Mucosa of descending colon (tissue), 3 donors: ENCODE measurements at regions not wholly inside any gene's neighbourhood (a gene's known extent, or its start where the extent isn't known, plus 50 kb on each side); places are given as distances from the start of the nearest gene placed in this dataset.

Experiments
- ATAC-seq: fragments of 200-7000 bp; cut with Tn5 transposase; one replicate; pipeline ENCODE4 v1.9.1; 2020; ENCODE audit warnings: mild to moderate bottlenecking, moderate library complexity
- DNase-seq, 3 donors: peaks; one replicate each; pipeline ENCODE4 v3.0.0-alpha.2; 2020
- H3K36me3 ChIP-seq: fragments of 200-600 bp; one replicate; pipeline ENCODE4 v1.8.0; 2021; ENCODE audit warnings: low read depth, mild to moderate bottlenecking
- H3K4me1 ChIP-seq: fragments of 200-600 bp; one replicate; pipeline ENCODE4 v1.8.0; 2021; ENCODE audit warnings: low read depth, mild to moderate bottlenecking
- H3K4me3 ChIP-seq: fragments of 200-600 bp; one replicate; pipeline ENCODE4 v1.8.0; 2021; ENCODE audit warnings: mild to moderate bottlenecking
- H3K9me3 ChIP-seq: fragments of 200-600 bp; one replicate; pipeline ENCODE4 v1.8.0; 2021; ENCODE audit warnings: mild to moderate bottlenecking
- CTCF ChIP-seq: fragments of 200-600 bp; IDR thresholded peaks from one replicate; pipeline ENCODE4 v1.8.0; 2022; ENCODE audit warnings: antibody characterized with exemption, mild to moderate bottlenecking
- intact Hi-C, 2 donors: fragments of 100-400 bp; cut with DNase I in 1 of 2; cut with micrococcal nuclease in 1 of 2; formaldehyde crosslinking; loops; one replicate each; pipeline versions ENCODE4 v1.11.0 to v1.11.1; 2022; cut with DNase I, micrococcal nuclease
- donor health status: DM: no; HTN: no; CAD: no; lungs with moderate emphysema.
- donor health status: DM: no; HTN: no; CAD: no.
- donor health status: DM: no; HTN: yes; CAD: no.

- DNase-seq (no peak), ATAC-seq (no peak)
- intact Hi-C loops = no loop called here
- TF ChIP-seq CTCF = no peak
- no peaks in the 10 kb centered on the region for H3K4me1 ChIP-seq
- no peaks in the 10 kb centered on the region for H3K36me3 ChIP-seq
- no peak overlapping the region for H3K4me3 ChIP-seq
- H3K9me3 ChIP-seq = no peaks in the 10 kb centered on the region
Measured at GRCh38 chrX:7444967-7445366, 297.0 kb upstream of the PUDP start.

- no peaks in the 10 kb centered on the region for H3K4me1 ChIP-seq
- intact Hi-C loops = no loop called here
- no peaks in the 10 kb centered on the region for H3K36me3 ChIP-seq
- H3K9me3 ChIP-seq = no peaks in the 10 kb centered on the region
- ATAC-seq (no peak), DNase-seq (no peak)
- no peak overlapping the region for H3K4me3 ChIP-seq
- TF ChIP-seq CTCF = no peak
Measured at GRCh38 chrX:7441586-7441985, 293.6 kb upstream of the PUDP start.

- DNase-seq (no peak), ATAC-seq (no peak)
- Histone ChIP-seq H3K4me1 (no peaks in the 10 kb centered on the region), H3K9me3 (no peaks in the 10 kb centered on the region), H3K36me3 (no peaks in the 10 kb centered on the region), H3K4me3 (no peak overlapping the region)
- intact Hi-C loops = no loop called here
- no peak for TF ChIP-seq CTCF
Measured at GRCh38 chrX:7435822-7436221, 287.9 kb upstream of the PUDP start.

- Histone ChIP-seq H3K4me3 (no peak overlapping the region), H3K4me1 (no peaks in the 10 kb centered on the region), H3K36me3 (no peaks in the 10 kb centered on the region), H3K9me3 (no peaks in the 10 kb centered on the region)
- intact Hi-C loops = no loop called here
- DNase-seq = no peak
- no peak for ATAC-seq
- TF ChIP-seq CTCF = no peak
Measured at GRCh38 chrX:7432901-7433300, 284.9 kb upstream of the PUDP start.

DNA sequence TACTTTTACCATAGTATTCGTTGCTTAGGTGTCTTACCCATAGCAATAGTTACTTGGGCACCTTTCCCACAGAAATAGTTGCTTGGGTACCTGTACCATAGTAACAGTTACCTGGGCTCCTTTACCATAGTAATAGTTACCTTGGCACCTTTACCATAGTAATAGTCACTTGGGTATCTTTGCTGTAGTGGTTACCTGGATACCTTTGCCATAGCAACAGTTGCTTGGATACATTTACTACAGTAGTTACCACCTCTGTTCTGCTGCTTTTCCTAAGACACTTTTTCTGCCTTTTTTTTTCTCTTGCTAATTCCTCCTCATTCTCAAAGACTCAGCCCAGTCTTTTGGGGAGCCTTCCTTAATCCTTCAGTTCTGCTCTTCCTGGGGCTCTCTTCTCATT, 272.8 kb upstream of the PUDP start:
- intact Hi-C loops = no loop called here
- H3K36me3 ChIP-seq = no peaks in the 10 kb centered on the region
- H3K4me1 ChIP-seq = no peaks in the 10 kb centered on the region
- DNase-seq (no peak), ATAC-seq (no peak)
- no peaks in the 10 kb centered on the region for H3K9me3 ChIP-seq
- no peak for TF ChIP-seq CTCF
- no peak overlapping the region for H3K4me3 ChIP-seq

DNA sequence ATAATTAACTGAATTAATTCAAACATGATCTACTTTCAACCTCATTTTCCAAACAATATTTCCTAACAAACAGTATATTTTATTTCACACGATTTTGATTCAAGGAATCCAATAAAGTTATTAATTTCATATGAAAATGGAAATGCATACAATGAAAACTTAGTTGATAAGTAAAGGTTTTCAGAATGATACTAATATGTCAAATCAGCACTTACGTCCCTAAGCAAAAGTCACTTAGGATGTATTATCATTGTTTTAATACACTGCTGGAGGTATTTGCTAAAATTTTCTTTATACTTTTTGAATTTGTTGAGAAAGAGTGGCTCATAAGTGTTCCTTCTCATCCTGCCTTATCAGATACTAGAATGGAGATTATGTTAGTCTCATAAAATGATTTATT, 266.8 kb upstream of the PUDP start:
- no peaks in the 10 kb centered on the region for H3K4me1 ChIP-seq
- ATAC-seq (no peak), DNase-seq (no peak)
- H3K4me3 ChIP-seq = no peak overlapping the region
- H3K9me3 ChIP-seq = no peaks in the 10 kb centered on the region
- H3K36me3 ChIP-seq = no peaks in the 10 kb centered on the region
- TF ChIP-seq CTCF = no peak
- intact Hi-C loops = no loop called here
